CD4-positive, alpha-beta T cell (primary cell): ENCODE measurements at regions not wholly inside any gene's neighbourhood (a gene's known extent, or its start where the extent isn't known, plus 50 kb on each side); places are given as distances from the start of the nearest gene placed in this dataset.

Experiments
- ATAC-seq: fragments of 200-7000 bp; cut with Tn5 transposase; one replicate; pipeline ENCODE4 v1.10.0; 2022; ENCODE audit warnings: mild to moderate bottlenecking; ENCODE audit not compliant: poor library complexity
- CTCF ChIA-PET: fragments of 350-600 bp; sonication (Branson Sonifier 250); formaldehyde crosslinking; loops from one replicate; lab custom pipeline; 2021; ENCODE audit warnings: antibody characterized with exemption, inconsistent platforms; lab: Charles Lee
- POLR2A ChIA-PET: fragments of 350-600 bp; sonication (Branson Sonifier 250); formaldehyde crosslinking; loops from one replicate; lab custom pipeline; 2021; ENCODE audit warnings: antibody characterized with exemption, inconsistent platforms; lab: Charles Lee
- DNase-seq, 14 experiments: peaks; one replicate each; pipeline ENCODE4 v3.0.0-alpha.2; 2013 to 2020; ENCODE audit warnings: mixed read lengths in 2 of 14
- H3K27ac ChIP-seq, 2 donors: one replicate each; pipeline versions ENCODE4 v1.5.1 to v1.7.0; 2013; ENCODE audit warnings: low read length in 2 of 2, low read depth in 1 of 2, mild to moderate bottlenecking in 1 of 2
- H3K27me3 ChIP-seq, 2 experiments: 1 replicate in 1 of 2; 2 replicates in 1 of 2; pipeline versions ENCODE4 v1.6.1 to v1.7.0; 2013; ENCODE audit warnings: low read length in 2 of 2, control low read depth in 1 of 2, mild to moderate bottlenecking in 1 of 2, moderate library complexity in 1 of 2; ENCODE audit not compliant: insufficient read depth in 2 of 2, control insufficient read depth in 1 of 2
- H3K36me3 ChIP-seq: one replicate; pipeline ENCODE4 v1.6.1; 2013; ENCODE audit warnings: low read length, control low read depth; ENCODE audit not compliant: insufficient read depth
- H3K4me1 ChIP-seq: one replicate; pipeline ENCODE4 v1.6.1; 2013; ENCODE audit warnings: low read length, control low read depth; ENCODE audit not compliant: insufficient read depth
- H3K4me3 ChIP-seq: one replicate; pipeline ENCODE4 v1.5.1; 2013; ENCODE audit warnings: mild to moderate bottlenecking, low read length, moderate library complexity
- H3K9me3 ChIP-seq, 2 experiments: 1 replicate in 1 of 2; 2 replicates in 1 of 2; pipeline versions ENCODE4 v1.6.1 to v1.7.0; 2013; ENCODE audit warnings: low read length in 2 of 2, mild to moderate bottlenecking in 2 of 2, control low read depth in 1 of 2, moderate library complexity in 1 of 2; ENCODE audit not compliant: control insufficient read depth in 1 of 2, insufficient read depth in 1 of 2
- H3K27ac Mint-ChIP-seq: one replicate; pipeline ENCODE4 v1.8.0; 2020; ENCODE audit warnings: mixed read lengths
- H3K27me3 Mint-ChIP-seq: one replicate; pipeline ENCODE4 v1.8.0; 2021; ENCODE audit warnings: mixed read lengths
- H3K36me3 Mint-ChIP-seq: one replicate; pipeline ENCODE4 v1.8.0; 2021; ENCODE audit warnings: low read depth, mixed read lengths
- H3K4me1 Mint-ChIP-seq: one replicate; pipeline ENCODE4 v1.8.0; 2021; ENCODE audit warnings: low read depth, mixed read lengths
- H3K4me3 Mint-ChIP-seq: one replicate; pipeline ENCODE4 v1.8.0; 2020; ENCODE audit warnings: mild to moderate bottlenecking, mixed read lengths
- H3K9me3 Mint-ChIP-seq: one replicate; pipeline ENCODE4 v1.8.0; 2020; ENCODE audit warnings: mixed read lengths
- intact Hi-C, 2 experiments: fragments of 100-400 bp; cut with DNase I in 1 of 2; cut with micrococcal nuclease in 1 of 2; formaldehyde crosslinking; loops; one replicate each; pipeline versions ENCODE4 v1.15.1 to v1.9.0; 2023 to 2025; cut with DNase I, micrococcal nuclease
- TF ChIP-seq, protein P1 (sequence below): fragments of 200-600 bp; IDR thresholded peaks from one replicate; pipeline ENCODE4 v1.8.0; 2022; ENCODE audit warnings: antibody characterized with exemption, mild to moderate bottlenecking

DNA sequence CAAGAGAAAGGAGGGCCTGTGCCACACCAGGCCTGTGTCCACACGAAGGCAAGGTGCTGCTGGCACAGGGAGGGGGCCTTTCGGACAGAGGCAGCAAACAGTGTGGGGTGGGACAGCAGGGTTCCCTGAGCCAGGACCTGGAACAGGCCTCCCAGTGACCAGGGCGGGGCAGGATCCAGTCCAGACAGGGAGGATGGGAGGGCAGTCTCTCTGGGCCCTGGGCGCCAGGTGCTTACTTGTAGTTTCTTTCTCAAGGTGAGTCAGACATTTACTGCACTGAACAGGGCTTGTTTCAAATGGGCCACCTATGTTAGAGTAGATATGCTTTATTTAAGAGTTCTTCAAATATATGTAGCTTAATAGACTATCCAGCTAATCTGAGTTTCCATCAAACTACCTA, 52.8 kb upstream of the STUM start:
- Mint-ChIP-seq H3K27ac (no peak overlapping the region), H3K36me3 (no peaks in the 10 kb centered on the region), H3K27me3 (no peaks in the 10 kb centered on the region), H3K4me3 (no peak overlapping the region), H3K9me3 (no peaks in the 10 kb centered on the region), H3K4me1 (no peaks in the 10 kb centered on the region)
- Histone ChIP-seq H3K27ac (no peak overlapping the region), H3K27me3 (no peaks in the 10 kb centered on the region), H3K9me3 (no peaks in the 10 kb centered on the region), H3K4me3 (no peak overlapping the region), H3K36me3 (no peaks in the 10 kb centered on the region), H3K4me1 (no peaks in the 10 kb centered on the region)
- CTCF ChIA-PET: interaction anchor here (1.0 kb wide), 1 partner anchor 267 kb away, joined by 3 read pairs; no protein-coding TSS in a partner anchor
- intact Hi-C loops: no loop called here
- ATAC-seq (no peak), DNase-seq (no peak)
- TF ChIP-seq, protein P1, sequence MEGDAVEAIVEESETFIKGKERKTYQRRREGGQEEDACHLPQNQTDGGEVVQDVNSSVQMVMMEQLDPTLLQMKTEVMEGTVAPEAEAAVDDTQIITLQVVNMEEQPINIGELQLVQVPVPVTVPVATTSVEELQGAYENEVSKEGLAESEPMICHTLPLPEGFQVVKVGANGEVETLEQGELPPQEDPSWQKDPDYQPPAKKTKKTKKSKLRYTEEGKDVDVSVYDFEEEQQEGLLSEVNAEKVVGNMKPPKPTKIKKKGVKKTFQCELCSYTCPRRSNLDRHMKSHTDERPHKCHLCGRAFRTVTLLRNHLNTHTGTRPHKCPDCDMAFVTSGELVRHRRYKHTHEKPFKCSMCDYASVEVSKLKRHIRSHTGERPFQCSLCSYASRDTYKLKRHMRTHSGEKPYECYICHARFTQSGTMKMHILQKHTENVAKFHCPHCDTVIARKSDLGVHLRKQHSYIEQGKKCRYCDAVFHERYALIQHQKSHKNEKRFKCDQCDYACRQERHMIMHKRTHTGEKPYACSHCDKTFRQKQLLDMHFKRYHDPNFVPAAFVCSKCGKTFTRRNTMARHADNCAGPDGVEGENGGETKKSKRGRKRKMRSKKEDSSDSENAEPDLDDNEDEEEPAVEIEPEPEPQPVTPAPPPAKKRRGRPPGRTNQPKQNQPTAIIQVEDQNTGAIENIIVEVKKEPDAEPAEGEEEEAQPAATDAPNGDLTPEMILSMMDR: no peak
- POLR2A ChIA-PET: no interaction called here

DNA sequence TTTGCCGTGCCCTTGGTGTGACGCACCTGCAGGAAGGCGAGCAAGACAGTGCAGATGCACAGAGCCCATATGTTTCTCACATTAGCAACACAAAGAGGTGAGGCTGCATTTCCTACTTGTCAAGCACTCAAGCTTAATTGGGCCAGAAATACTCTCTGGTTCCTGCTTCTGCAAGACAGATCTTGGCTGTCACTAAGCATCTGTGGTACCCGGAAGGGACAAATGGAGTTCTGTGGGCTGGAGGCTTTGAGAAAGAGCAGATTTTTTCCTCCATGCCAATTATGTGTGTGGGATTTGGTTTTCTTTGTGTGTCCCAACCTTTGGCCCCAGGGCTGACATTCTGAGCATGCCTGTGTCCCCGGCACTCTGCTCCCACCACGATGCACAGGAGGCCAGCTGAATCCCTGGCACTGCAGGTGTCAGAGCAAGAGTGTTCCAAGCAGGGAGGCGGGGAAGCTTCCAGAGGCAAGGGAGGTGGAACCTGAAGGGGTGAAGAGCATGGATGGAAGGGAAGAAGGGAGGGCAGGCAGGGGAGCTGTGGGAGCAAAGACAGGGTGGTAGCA, 52.0 kb upstream of the STUM start:
- no peaks in the 10 kb centered on the region for H3K9me3 ChIP-seq
- DNase-seq (no peak), ATAC-seq (no peak)
- no peaks in the 10 kb centered on the region for H3K36me3 ChIP-seq
- TF ChIP-seq, protein P1: no peak
- no peak overlapping the region for H3K4me3 ChIP-seq
- Mint-ChIP-seq H3K36me3 (no peaks in the 10 kb centered on the region), H3K27me3 (no peaks in the 10 kb centered on the region), H3K27ac (no peak overlapping the region), H3K4me1 (no peaks in the 10 kb centered on the region), H3K4me3 (no peak overlapping the region), H3K9me3 (peaks cover 3% of the 10 kb centered on the region)
- H3K27ac ChIP-seq: no peak overlapping the region
- no peaks in the 10 kb centered on the region for H3K27me3 ChIP-seq
- CTCF ChIA-PET: no interaction called here
- no peaks in the 10 kb centered on the region for H3K4me1 ChIP-seq
- intact Hi-C loops: no loop called here
- POLR2A ChIA-PET: no interaction called here

DNA sequence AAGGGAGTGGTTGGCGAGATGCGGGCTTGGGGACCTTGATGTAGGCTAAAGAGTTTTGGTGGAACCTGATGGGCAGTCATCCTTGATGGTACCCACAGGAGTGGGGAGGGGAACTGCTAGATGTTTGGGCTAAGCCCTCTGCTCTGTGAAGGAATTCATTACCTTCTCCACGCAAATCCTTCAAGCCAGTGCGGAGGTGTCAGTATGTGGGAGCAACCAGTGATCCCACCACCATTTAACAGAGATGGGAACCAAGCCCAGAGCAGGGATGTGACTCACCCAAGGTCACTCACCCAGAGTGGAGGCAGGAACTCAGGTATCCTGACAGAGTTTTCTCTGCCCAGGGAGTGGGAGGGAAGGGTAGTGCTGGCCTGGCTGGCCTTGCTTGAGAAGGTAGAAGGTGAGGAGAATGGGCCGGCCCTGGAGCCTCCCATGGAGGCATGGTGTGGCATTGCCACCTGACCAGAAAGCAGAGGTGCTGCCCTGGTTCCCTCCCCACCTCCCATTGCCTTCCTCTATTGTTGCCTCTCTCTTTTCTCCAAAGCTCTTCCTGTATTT, 51.2 kb upstream of the STUM start:
- no peak overlapping the region for H3K4me3 ChIP-seq
- H3K9me3 Mint-ChIP-seq: peaks cover 3% of the 10 kb centered on the region
- no peaks in the 10 kb centered on the region for H3K4me1 ChIP-seq
- H3K27me3 Mint-ChIP-seq: no peaks in the 10 kb centered on the region
- no peaks in the 10 kb centered on the region for H3K36me3 Mint-ChIP-seq
- no peak overlapping the region for H3K27ac ChIP-seq
- H3K27me3 ChIP-seq: no peaks in the 10 kb centered on the region
- CTCF ChIA-PET: no interaction called here
- no peak for ATAC-seq
- H3K27ac Mint-ChIP-seq: no peak overlapping the region
- DNase-seq: no peak
- H3K4me1 Mint-ChIP-seq: no peaks in the 10 kb centered on the region
- no peaks in the 10 kb centered on the region for H3K9me3 ChIP-seq
- POLR2A ChIA-PET: no interaction called here
- H3K4me3 Mint-ChIP-seq: no peak overlapping the region
- TF ChIP-seq, protein P1: no peak
- intact Hi-C loops: no loop called here
- H3K36me3 ChIP-seq: no peaks in the 10 kb centered on the region
